A549 (cell line): ENCODE measurements at regions not wholly inside any gene's neighbourhood (a gene's known extent, or its start where the extent isn't known, plus 50 kb on each side); places are given as distances from the start of the nearest gene placed in this dataset.

ENCODE experiments used
- ATAC-seq, 2 experiments: fragments of 200-7000 bp in 1 of 2; fragments of >200 bp in 1 of 2; cut with Nextera tagmentation in 1 of 2; cut with Tn5 transposase in 1 of 2; 3 replicates each; pipeline versions ENCODE4 v1.8.0 to v1.9.1; 2018 to 2020; ENCODE audit warnings: mild to moderate bottlenecking in 1 of 2, moderate library complexity in 1 of 2
- CTCF ChIA-PET: fragments of 300-600 bp; sonication (Branson Sonifier 250); formaldehyde crosslinking; extraction: SDS; loops from one replicate; lab custom pipeline; 2021; ENCODE audit warnings: antibody characterized with exemption, inconsistent platforms; lab: Yijun Ruan, JAX
- POLR2A ChIA-PET: fragments of 350-600 bp; formaldehyde crosslinking; extraction: SDS; loops from one replicate; lab custom pipeline; 2021; ENCODE audit warnings: antibody characterized with exemption, inconsistent platforms; lab: Yijun Ruan, JAX
- DNase-seq, 2 experiments: peaks; one replicate each; pipeline versions ENCODE4 v3.0.0 to v3.0.0-alpha.2; 2011 to 2016; ENCODE audit warnings: low read depth in 1 of 2, low spot score in 1 of 2
- FAIRE-seq: peaks from 2 replicates; lab custom pipeline; 2011; peaks lifted over from hg19 to GRCh38; lab: Jason Lieb, UNC
- H3K27ac ChIP-seq, 2 experiments: fragments of >200 bp; sonication (Bioruptor Twin); formaldehyde crosslinking; 3 replicates each; pipeline ENCODE4 v1.5.1; 2016 to 2017
- H3K4me1 ChIP-seq: fragments of >200 bp; sonication (Bioruptor Twin); formaldehyde crosslinking; 3 replicates; pipeline ENCODE4 v1.6.1; 2016
- H3K4me2 ChIP-seq: fragments of >200 bp; sonication (Bioruptor Twin); formaldehyde crosslinking; 3 replicates; pipeline ENCODE4 v1.6.1; 2016
- H3K4me3 ChIP-seq: fragments of >200 bp; sonication (Bioruptor Twin); formaldehyde crosslinking; 3 replicates; pipeline ENCODE4 v1.5.1; 2016
- H3K9me3 ChIP-seq: fragments of >200 bp; sonication (Bioruptor Twin); formaldehyde crosslinking; 3 replicates; pipeline ENCODE4 v1.6.1; 2016
- BHLHE40 ChIP-seq: IDR thresholded peaks from 2 replicates; pipeline ENCODE4 v1.6.1; 2012; ENCODE audit warnings: low read depth, low read length, inconsistent platforms
- CBX2 ChIP-seq: fragments of 200-600 bp; sonication (generic); IDR thresholded peaks from 2 replicates; pipeline ENCODE4 v1.6.1; 2016; ENCODE audit warnings: low read depth, mild to moderate bottlenecking, borderline replicate concordance
- CEBPB ChIP-seq, 2 experiments: fragments of >200 bp in 1 of 2; sonication (Bioruptor Twin) in 1 of 2; formaldehyde crosslinking in 1 of 2; IDR thresholded peaks; 2 replicates each; pipeline ENCODE4 v1.6.1; 2012 to 2016
- CHD4 ChIP-seq: fragments of 200-600 bp; sonication (generic); IDR thresholded peaks from 2 replicates; pipeline ENCODE4 v1.6.1; 2016; ENCODE audit warnings: antibody characterized with exemption, mild to moderate bottlenecking, borderline replicate concordance
- EHF ChIP-seq: fragments of 250-450 bp; sonication (Bioruptor Pico); IDR thresholded peaks from 2 replicates; pipeline ENCODE4 v1.5.0; 2020; ENCODE audit warnings: mild to moderate bottlenecking
- EHMT2 ChIP-seq: fragments of 200-600 bp; sonication (generic); IDR thresholded peaks from 2 replicates; pipeline ENCODE4 v1.6.1; 2016; ENCODE audit warnings: antibody characterized with exemption, low read depth, mild to moderate bottlenecking, moderate library complexity
- EP300 ChIP-seq, 2 experiments: fragments of >200 bp; sonication (Bioruptor Twin); formaldehyde crosslinking; IDR thresholded peaks; 2 replicates in 1 of 2; 3 replicates in 1 of 2; pipeline ENCODE4 v1.6.1; 2016 to 2017
- FOSL2 ChIP-seq, 2 experiments: fragments of 450-650 bp in 1 of 2; fragments of >200 bp in 1 of 2; sonication (Bioruptor Twin) in 1 of 2; formaldehyde crosslinking; IDR thresholded peaks; 2 replicates each; pipeline versions ENCODE4 v1.5.0 to v1.6.1; 2016 to 2020; ENCODE audit warnings: mild to moderate bottlenecking in 1 of 2, moderate library complexity in 1 of 2
- HDAC2 ChIP-seq: fragments of 200-600 bp; sonication (generic); IDR thresholded peaks from 2 replicates; pipeline ENCODE4 v1.6.1; 2016
- HEYL ChIP-seq: fragments of 250-450 bp; sonication (Bioruptor Pico); IDR thresholded peaks from 2 replicates; pipeline ENCODE4 v1.8.0; 2021; ENCODE audit warnings: mild to moderate bottlenecking, moderate library complexity
- JUN ChIP-seq, 2 experiments: fragments of >200 bp; sonication (Bioruptor Twin); formaldehyde crosslinking; IDR thresholded peaks; 2 replicates in 1 of 2; 3 replicates in 1 of 2; pipeline ENCODE4 v1.6.1; 2016 to 2017
- KDM5A ChIP-seq: fragments of 200-600 bp; sonication (generic); IDR thresholded peaks from 2 replicates; pipeline ENCODE4 v1.6.1; 2016; ENCODE audit warnings: antibody characterized with exemption, mild to moderate bottlenecking
- MAFK ChIP-seq: fragments of 450-650 bp; IDR thresholded peaks from 2 replicates; pipeline ENCODE4 v1.6.1; 2014; ENCODE audit not compliant: partially characterized antibody
- NR3C1 ChIP-seq: fragments of >200 bp; sonication (Bioruptor Twin); formaldehyde crosslinking; IDR thresholded peaks from 3 replicates; pipeline ENCODE4 v1.6.1; 2017
- PHF8 ChIP-seq: fragments of 200-600 bp; sonication (generic); IDR thresholded peaks from 2 replicates; pipeline ENCODE4 v1.6.1; 2016; ENCODE audit warnings: low read depth, mild to moderate bottlenecking, antibody characterized with exemption, moderate library complexity, borderline replicate concordance
- RCOR1 ChIP-seq: fragments of 150-350 bp; IDR thresholded peaks from 2 replicates; pipeline ENCODE4 v1.6.1; 2014; ENCODE audit warnings: antibody characterized with exemption, low read length, low read depth
- RFX5 ChIP-seq: fragments of 450-650 bp; IDR thresholded peaks from 2 replicates; pipeline ENCODE4 v1.7.1; 2014; ENCODE audit warnings: antibody characterized with exemption, mild to moderate bottlenecking, moderate library complexity
- SREBF2 ChIP-seq: fragments of 450-650 bp; IDR thresholded peaks from 2 replicates; pipeline ENCODE4 v1.6.1; 2014; ENCODE audit warnings: mild to moderate bottlenecking, moderate library complexity
- TP53 ChIP-seq: fragments of 250-450 bp; sonication (Bioruptor Pico); IDR thresholded peaks from 2 replicates; pipeline ENCODE4 v1.5.0; 2021; ENCODE audit warnings: mild to moderate bottlenecking, moderate library complexity
- ZC3H11A ChIP-seq: fragments of 450-650 bp; IDR thresholded peaks from 2 replicates; pipeline ENCODE4 v1.6.1; 2014; ENCODE audit warnings: antibody characterized with exemption, mild to moderate bottlenecking
- ZFP36 ChIP-seq: fragments of 450-650 bp; IDR thresholded peaks from 2 replicates; pipeline ENCODE4 v1.6.1; 2014; ENCODE audit warnings: borderline replicate concordance; ENCODE audit not compliant: partially characterized antibody
- ZNF302 ChIP-seq: fragments of 250-450 bp; sonication (Bioruptor Pico); IDR thresholded peaks from 2 replicates; pipeline ENCODE4 v1.9.0; 2021; ENCODE audit warnings: inconsistent platforms, mild to moderate bottlenecking, moderate library complexity
- ZSCAN20 ChIP-seq: fragments of 250-450 bp; sonication (Bioruptor Pico); IDR thresholded peaks from 2 replicates; pipeline ENCODE4 v1.8.0; 2022; ENCODE audit warnings: mild to moderate bottlenecking, moderate library complexity
- WGBS: methylation state at CpG from one replicate; pipeline ENCODE4 v1.1.6; 2017; ENCODE audit errors: missing lambda C conversion rate; 5-methylcytosine and 5-hydroxymethylcytosine counted together
- TF ChIP-seq, protein P1 (sequence below): fragments of >200 bp; sonication (Bioruptor Twin); formaldehyde crosslinking; IDR thresholded peaks from 3 replicates; pipeline ENCODE4 v1.6.1; 2016
- TF ChIP-seq, protein P2 (sequence below): IDR thresholded peaks from 2 replicates; pipeline ENCODE4 v1.6.1; 2012
- TF ChIP-seq, protein P3 (sequence below): IDR thresholded peaks from 2 replicates; pipeline ENCODE4 v1.6.1; 2012

DNA sequence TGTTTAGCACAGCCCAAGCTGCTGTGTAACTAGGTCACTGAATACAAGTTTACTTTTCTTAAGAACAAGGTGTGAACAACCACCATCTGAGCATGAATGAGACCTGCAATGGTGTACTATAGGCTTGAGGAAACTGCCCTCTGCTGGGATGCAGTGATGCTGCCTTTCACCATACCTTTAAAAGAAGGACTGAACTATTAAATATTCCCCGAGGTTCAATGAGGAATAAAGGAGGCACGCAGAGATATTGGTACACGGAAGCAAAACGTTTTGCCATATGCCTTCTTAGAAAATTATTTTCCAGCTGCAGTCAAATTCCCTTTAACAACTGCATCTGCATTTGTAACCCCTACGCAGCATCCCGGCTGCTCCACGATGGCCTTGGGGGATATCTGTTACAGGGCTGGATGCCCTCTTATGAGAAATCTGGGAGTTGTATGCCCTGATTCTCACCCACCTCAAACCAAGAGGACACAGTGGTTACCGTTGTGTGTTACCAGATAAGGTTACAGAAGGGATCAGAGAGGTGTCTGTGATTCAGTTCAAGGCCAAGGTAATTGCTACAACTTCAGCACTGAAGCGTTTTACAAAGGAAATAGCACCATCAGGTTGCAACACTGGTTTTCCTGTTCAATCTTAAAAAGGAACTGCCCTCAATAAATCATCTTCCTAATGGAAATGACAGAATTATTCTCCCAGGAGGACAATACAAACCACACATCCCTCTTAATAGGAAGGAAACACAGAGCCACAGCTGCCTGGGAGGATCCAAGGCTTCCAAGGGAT, 470.5 kb downstream of the LTN1 start:
- no peak for FAIRE-seq

DNA sequence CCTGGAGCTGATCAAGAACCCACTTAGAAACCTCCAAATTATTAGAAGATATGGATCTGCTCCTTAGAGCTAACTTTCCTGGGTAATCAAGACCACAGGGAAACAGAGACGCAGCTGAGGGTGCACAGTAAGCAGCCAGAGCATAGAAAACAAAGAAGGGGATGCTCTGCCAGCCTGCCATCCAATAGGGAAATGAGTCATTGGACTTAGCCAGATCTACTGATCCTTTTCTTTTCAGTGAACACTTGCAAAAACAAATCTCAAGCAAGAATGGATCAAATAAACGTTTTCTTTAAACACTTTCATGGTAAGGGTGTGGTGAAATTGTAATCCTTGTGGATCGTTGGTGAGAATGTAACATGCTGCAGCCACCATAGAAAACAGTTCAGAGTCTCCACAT, 474.0 kb downstream of the LTN1 start:
- POLR2A ChIA-PET: no interaction called here
- ATAC-seq (no peak), DNase-seq (no peak), FAIRE-seq (no peak)
- TF ChIP-seq ZNF302 (CRISPR knock-in tag) (no peak), RFX5 (no peak), BHLHE40 (no peak), ZC3H11A (no peak), SREBF2 (no peak), EHF (CRISPR knock-in tag) (no peak), CHD4 (no peak), TP53 (CRISPR knock-in tag) (no peak), CEBPB (IDR thresholded peaks at IDR 0.05) (no peak), KDM5A (no peak), MAFK (no peak), CBX2 (no peak), EP300 (IDR thresholded peaks at IDR 0.05) (no peak), PHF8 (no peak), JUN (IDR thresholded peaks at IDR 0.05) (no peak), HDAC2 (no peak), ZSCAN20 (CRISPR knock-in tag) (no peak), EHMT2 (no peak), FOSL2 (IDR thresholded peaks at IDR 0.05) (no peak), FOSL2 (CRISPR knock-in tag; IDR thresholded peaks at IDR 0.05) (no peak), HEYL (no peak)
- H3K4me1 ChIP-seq: no peaks in the 10 kb centered on the region
- no peak overlapping the region for H3K4me2 ChIP-seq
- H3K9me3 ChIP-seq: no peaks in the 10 kb centered on the region
- H3K27ac ChIP-seq: no peak overlapping the region
- WGBS: 8% methylated on average over 3 of the region's 3 CpGs
- CTCF ChIA-PET: interaction anchor here (3.2 kb wide), 1 partner anchor 227 kb away, joined by 23 read pairs; no protein-coding TSS in a partner anchor
- H3K4me3 ChIP-seq: no peak overlapping the region

More for the DNA sequence above, 470.5 kb downstream of the LTN1 start:
- Histone ChIP-seq H3K4me2 (no peak overlapping the region), H3K4me1 (no peaks in the 10 kb centered on the region), H3K9me3 (no peaks in the 10 kb centered on the region), H3K4me3 (no peak overlapping the region), H3K27ac (no peak overlapping the region)
- no peak for DNase-seq
- TF ChIP-seq, protein P1, sequence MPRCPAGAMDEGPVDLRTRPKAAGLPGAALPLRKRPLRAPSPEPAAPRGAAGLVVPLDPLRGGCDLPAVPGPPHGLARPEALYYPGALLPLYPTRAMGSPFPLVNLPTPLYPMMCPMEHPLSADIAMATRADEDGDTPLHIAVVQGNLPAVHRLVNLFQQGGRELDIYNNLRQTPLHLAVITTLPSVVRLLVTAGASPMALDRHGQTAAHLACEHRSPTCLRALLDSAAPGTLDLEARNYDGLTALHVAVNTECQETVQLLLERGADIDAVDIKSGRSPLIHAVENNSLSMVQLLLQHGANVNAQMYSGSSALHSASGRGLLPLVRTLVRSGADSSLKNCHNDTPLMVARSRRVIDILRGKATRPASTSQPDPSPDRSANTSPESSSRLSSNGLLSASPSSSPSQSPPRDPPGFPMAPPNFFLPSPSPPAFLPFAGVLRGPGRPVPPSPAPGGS: no peak
- no peak for TF ChIP-seq ZFP36
- no peak for TF ChIP-seq RCOR1
- TF ChIP-seq, protein P2, sequence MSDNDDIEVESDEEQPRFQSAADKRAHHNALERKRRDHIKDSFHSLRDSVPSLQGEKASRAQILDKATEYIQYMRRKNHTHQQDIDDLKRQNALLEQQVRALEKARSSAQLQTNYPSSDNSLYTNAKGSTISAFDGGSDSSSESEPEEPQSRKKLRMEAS: no peak
- no peak for TF ChIP-seq NR3C1
- TF ChIP-seq, protein P3, sequence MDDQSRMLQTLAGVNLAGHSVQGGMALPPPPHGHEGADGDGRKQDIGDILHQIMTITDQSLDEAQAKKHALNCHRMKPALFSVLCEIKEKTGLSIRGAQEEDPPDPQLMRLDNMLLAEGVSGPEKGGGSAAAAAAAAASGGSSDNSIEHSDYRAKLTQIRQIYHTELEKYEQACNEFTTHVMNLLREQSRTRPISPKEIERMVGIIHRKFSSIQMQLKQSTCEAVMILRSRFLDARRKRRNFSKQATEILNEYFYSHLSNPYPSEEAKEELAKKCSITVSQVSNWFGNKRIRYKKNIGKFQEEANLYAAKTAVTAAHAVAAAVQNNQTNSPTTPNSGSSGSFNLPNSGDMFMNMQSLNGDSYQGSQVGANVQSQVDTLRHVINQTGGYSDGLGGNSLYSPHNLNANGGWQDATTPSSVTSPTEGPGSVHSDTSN: no peak
- TF ChIP-seq CHD4: no peak
- no peak for TF ChIP-seq HEYL
- POLR2A ChIA-PET: no interaction called here
- no peak for ATAC-seq
- 27% methylated on average over 9 of the region's 9 CpGs for WGBS
- CTCF ChIA-PET: no interaction called here
